ENCODE measurements at regions not wholly inside any gene's neighbourhood (a gene's known extent, or its start where the extent isn't known, plus 50 kb on each side); places are given as distances from the start of the nearest gene placed in this dataset.

DNA sequence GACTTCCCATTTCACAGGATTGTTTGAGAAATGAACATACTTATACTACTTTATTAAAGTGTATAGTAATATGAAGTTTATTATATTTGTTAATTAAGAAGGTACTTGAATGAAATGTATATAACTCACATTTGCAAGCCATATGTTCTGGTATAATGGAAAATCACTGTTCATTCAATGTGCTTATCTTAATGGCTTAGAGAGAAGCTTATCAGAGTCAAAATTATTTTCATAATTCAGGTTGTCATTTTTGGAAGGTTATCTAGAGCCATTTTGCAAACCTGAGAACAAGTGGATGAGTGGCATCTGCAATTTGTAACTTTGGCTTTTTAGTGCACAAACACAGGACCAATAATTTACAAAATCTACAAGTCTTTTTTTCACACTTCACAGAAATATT is 621.0 kb downstream of the ARL4A start:
- Histone ChIP-seq H3K27me3 (no peaks in the 10 kb centered on the region), H3K4me3 (no peak overlapping the region), H3K36me3 (no peaks in the 10 kb centered on the region), H3K27ac (no peak overlapping the region), H3K9me3 (no peaks in the 10 kb centered on the region), H3K4me1 (no peaks in the 10 kb centered on the region)
- no peak for DNase-seq
- TF ChIP-seq, protein P1, sequence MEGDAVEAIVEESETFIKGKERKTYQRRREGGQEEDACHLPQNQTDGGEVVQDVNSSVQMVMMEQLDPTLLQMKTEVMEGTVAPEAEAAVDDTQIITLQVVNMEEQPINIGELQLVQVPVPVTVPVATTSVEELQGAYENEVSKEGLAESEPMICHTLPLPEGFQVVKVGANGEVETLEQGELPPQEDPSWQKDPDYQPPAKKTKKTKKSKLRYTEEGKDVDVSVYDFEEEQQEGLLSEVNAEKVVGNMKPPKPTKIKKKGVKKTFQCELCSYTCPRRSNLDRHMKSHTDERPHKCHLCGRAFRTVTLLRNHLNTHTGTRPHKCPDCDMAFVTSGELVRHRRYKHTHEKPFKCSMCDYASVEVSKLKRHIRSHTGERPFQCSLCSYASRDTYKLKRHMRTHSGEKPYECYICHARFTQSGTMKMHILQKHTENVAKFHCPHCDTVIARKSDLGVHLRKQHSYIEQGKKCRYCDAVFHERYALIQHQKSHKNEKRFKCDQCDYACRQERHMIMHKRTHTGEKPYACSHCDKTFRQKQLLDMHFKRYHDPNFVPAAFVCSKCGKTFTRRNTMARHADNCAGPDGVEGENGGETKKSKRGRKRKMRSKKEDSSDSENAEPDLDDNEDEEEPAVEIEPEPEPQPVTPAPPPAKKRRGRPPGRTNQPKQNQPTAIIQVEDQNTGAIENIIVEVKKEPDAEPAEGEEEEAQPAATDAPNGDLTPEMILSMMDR (IDR thresholded peaks at IDR 0.05), result no peak
- intact Hi-C loops (cut with DNase I; ENCODE audit: low total_unique reads), result no loop called here

DNA sequence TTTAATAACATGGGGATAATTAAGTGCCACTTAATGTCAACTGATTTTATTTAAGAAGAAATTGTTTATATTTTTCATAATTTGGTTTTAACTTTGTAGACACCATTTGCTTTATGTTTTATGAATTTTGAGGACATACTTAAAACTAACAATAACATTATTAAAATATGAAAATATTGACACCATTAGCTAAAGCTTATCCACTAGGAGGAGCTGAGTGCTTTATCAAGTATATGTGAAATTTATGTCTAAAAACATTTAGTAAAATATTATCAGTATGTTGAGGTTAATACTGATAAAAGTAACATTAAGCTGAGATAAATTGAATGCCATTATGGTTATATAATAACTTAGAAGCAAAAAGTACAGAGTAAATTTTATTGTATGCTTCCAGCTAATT is 622.1 kb downstream of the ARL4A start:
- no peak overlapping the region for H3K27ac ChIP-seq

DNA sequence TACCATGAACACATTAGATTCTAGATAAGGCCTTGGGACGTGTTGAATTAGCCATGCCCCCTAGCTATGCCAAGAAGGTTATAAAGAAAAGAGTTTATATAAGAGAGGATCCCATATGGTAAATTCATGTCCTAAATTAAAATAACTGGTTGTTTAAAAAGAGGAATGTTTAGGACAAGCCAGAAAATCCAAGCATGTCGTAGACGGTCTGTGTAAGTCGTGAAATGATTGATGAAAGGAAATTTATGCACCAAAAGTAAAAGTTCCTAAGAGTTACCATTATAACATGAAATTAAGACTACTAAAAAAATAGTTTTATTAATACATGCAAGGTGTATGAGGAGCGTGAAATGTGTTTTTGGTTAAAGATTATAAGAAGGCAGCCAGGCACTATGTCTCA is 624.9 kb downstream of the ARL4A start:
- Histone ChIP-seq H3K9me3 (no peaks in the 10 kb centered on the region), H3K27ac (no peak overlapping the region), H3K4me1 (no peaks in the 10 kb centered on the region), H3K4me3 (no peak overlapping the region), H3K27me3 (no peaks in the 10 kb centered on the region), H3K36me3 (no peaks in the 10 kb centered on the region)
- TF ChIP-seq, protein P1 (IDR thresholded peaks at IDR 0.05), result no peak
- DNase-seq, result no peak
- intact Hi-C loops (cut with DNase I; ENCODE audit: low total_unique reads), result no loop called here

More for the DNA sequence above, 622.1 kb downstream of the ARL4A start:
- no peak overlapping the region for H3K4me3 ChIP-seq
- TF ChIP-seq, protein P1 (IDR thresholded peaks at IDR 0.05), result no peak
- H3K4me1 ChIP-seq, result no peaks in the 10 kb centered on the region
- H3K27me3 ChIP-seq, result no peaks in the 10 kb centered on the region
- H3K36me3 ChIP-seq, result no peaks in the 10 kb centered on the region
- intact Hi-C loops (cut with DNase I; ENCODE audit: low total_unique reads), result no loop called here
- DNase-seq, result no peak
- no peaks in the 10 kb centered on the region for H3K9me3 ChIP-seq

DNA sequence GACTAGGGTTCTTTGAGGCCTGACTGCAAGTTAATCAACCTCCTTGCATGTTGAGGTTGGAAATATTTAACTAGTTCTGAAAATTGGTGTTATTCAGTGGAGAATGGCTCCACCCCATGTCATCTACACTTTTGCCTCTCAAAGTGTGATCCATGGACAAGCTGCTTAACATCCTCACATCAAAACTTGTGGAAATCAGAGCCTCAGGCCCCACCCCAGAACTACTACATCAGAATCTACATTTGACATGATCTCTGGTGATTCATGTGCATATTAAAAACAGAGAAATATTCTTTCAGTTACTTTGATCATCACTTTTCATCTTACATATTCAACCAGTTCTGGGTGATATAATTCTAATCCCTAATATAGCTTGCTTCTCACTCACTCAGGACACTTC is 632.9 kb downstream of the ARL4A start:
- intact Hi-C loops (cut with DNase I; ENCODE audit: low total_unique reads), result no loop called here
- Histone ChIP-seq H3K36me3 (no peaks in the 10 kb centered on the region), H3K4me3 (no peak overlapping the region), H3K27me3 (no peaks in the 10 kb centered on the region), H3K27ac (no peak overlapping the region), H3K9me3 (no peaks in the 10 kb centered on the region), H3K4me1 (no peaks in the 10 kb centered on the region)
- TF ChIP-seq, protein P1 (IDR thresholded peaks at IDR 0.05), result no peak
- DNase-seq, result no peak

DNA sequence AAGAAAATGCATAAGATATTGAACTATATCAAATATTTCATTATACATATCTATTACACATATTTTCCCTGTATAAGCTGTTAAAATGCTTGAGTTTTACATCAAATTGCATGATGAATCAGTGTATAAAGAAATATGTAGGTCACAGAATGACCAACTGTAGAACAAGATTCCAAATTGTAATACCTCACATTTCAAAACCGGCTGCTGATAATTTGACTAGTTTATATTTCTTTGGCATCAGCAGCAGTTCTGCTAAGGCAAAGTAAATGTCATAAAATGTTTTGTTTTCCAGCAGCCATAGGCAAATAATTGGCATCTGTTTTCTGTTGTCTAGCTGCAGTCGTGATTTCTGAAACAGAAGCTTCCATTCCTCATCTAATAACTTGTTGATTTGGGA is 633.9 kb downstream of the ARL4A start:
- no peak overlapping the region for H3K4me3 ChIP-seq
- TF ChIP-seq, protein P1 (IDR thresholded peaks at IDR 0.05), result no peak
- H3K9me3 ChIP-seq, result no peaks in the 10 kb centered on the region
- H3K36me3 ChIP-seq, result no peaks in the 10 kb centered on the region
- intact Hi-C loops (cut with DNase I; ENCODE audit: low total_unique reads), result no loop called here
- no peak overlapping the region for H3K27ac ChIP-seq
- H3K27me3 ChIP-seq, result no peaks in the 10 kb centered on the region
- no peak for DNase-seq
- no peaks in the 10 kb centered on the region for H3K4me1 ChIP-seq

DNA sequence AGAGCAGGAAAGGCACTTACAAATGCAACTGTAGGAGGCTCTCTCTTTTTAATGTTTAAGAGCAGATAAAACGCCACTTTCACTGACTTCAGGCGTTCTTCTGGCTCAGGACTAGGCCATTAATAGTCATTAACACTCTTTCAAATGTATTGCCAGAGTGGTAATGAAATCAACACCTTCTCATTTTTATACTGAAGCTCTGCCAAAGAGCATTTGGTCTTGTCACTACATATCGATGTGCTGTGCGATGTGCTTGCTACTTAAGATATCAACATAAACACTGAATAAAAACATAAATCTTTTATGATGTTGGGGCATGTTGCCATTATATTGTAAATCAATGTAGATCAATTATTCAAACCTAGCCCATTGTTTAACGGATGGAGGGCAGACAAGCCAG is 634.7 kb downstream of the ARL4A start:
- no peaks in the 10 kb centered on the region for H3K36me3 ChIP-seq
- no peak for DNase-seq
- H3K4me1 ChIP-seq, result no peaks in the 10 kb centered on the region
- TF ChIP-seq, protein P1 (IDR thresholded peaks at IDR 0.05), result no peak
- H3K27ac ChIP-seq, result no peak overlapping the region
- no peaks in the 10 kb centered on the region for H3K9me3 ChIP-seq
- H3K27me3 ChIP-seq, result no peaks in the 10 kb centered on the region
- no peak overlapping the region for H3K4me3 ChIP-seq
- intact Hi-C loops (cut with DNase I; ENCODE audit: low total_unique reads), result no loop called here
